ENCODE measurements at regions not wholly inside any gene's neighbourhood (a gene's known extent, or its start where the extent isn't known, plus 50 kb on each side); places are given as distances from the start of the nearest gene placed in this dataset.

DNA sequence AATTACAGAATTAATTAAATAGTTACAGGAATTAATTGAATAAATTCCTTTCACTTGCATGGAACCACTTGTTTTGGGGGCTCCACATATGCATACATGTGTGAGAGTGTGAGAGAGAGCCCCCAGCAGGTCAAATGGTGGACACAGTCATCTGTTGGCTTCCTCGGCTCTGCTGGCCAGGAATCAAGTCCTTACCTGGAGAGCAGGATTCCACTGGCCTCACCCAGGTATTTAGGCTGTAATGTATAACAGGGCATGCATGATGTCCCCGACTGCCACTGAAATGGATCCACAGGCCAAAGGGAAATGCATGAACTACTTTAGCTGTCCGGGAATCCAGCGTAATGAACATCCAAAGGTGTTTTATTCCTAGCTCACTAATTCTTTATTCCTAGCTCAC lies 139.7 kb upstream of the SMAD3 start:
- no peak for TF ChIP-seq TCF7L2 (IDR thresholded peaks at IDR 0.05; ENCODE audit: borderline replicate concordance, extremely low read depth, insufficient read depth, insufficient read length)
- no peak for TF ChIP-seq CBX3 (IDR thresholded peaks at IDR 0.05; ENCODE audit: low read depth)
- TF ChIP-seq POLR2AphosphoS5 (IDR thresholded peaks at IDR 0.05; ENCODE audit: low read depth, low read length), result no peak
- no peak for TF ChIP-seq EZH2 (IDR thresholded peaks at IDR 0.05)
- TF ChIP-seq, protein P1, sequence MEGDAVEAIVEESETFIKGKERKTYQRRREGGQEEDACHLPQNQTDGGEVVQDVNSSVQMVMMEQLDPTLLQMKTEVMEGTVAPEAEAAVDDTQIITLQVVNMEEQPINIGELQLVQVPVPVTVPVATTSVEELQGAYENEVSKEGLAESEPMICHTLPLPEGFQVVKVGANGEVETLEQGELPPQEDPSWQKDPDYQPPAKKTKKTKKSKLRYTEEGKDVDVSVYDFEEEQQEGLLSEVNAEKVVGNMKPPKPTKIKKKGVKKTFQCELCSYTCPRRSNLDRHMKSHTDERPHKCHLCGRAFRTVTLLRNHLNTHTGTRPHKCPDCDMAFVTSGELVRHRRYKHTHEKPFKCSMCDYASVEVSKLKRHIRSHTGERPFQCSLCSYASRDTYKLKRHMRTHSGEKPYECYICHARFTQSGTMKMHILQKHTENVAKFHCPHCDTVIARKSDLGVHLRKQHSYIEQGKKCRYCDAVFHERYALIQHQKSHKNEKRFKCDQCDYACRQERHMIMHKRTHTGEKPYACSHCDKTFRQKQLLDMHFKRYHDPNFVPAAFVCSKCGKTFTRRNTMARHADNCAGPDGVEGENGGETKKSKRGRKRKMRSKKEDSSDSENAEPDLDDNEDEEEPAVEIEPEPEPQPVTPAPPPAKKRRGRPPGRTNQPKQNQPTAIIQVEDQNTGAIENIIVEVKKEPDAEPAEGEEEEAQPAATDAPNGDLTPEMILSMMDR (IDR thresholded peaks at IDR 0.05 in 2 of 3, conservative IDR thresholded peaks at IDR 0.05 in 1 of 3; ENCODE audit: borderline replicate concordance in 1 of 3, insufficient read depth in 1 of 3, low read depth in 2 of 3, low read length in 2 of 3), result no peak
- TF ChIP-seq EGR1 (IDR thresholded peaks at IDR 0.05; ENCODE audit: low read depth), result no peak
- TF ChIP-seq, protein P2, sequence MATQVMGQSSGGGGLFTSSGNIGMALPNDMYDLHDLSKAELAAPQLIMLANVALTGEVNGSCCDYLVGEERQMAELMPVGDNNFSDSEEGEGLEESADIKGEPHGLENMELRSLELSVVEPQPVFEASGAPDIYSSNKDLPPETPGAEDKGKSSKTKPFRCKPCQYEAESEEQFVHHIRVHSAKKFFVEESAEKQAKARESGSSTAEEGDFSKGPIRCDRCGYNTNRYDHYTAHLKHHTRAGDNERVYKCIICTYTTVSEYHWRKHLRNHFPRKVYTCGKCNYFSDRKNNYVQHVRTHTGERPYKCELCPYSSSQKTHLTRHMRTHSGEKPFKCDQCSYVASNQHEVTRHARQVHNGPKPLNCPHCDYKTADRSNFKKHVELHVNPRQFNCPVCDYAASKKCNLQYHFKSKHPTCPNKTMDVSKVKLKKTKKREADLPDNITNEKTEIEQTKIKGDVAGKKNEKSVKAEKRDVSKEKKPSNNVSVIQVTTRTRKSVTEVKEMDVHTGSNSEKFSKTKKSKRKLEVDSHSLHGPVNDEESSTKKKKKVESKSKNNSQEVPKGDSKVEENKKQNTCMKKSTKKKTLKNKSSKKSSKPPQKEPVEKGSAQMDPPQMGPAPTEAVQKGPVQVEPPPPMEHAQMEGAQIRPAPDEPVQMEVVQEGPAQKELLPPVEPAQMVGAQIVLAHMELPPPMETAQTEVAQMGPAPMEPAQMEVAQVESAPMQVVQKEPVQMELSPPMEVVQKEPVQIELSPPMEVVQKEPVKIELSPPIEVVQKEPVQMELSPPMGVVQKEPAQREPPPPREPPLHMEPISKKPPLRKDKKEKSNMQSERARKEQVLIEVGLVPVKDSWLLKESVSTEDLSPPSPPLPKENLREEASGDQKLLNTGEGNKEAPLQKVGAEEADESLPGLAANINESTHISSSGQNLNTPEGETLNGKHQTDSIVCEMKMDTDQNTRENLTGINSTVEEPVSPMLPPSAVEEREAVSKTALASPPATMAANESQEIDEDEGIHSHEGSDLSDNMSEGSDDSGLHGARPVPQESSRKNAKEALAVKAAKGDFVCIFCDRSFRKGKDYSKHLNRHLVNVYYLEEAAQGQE (IDR thresholded peaks at IDR 0.05; ENCODE audit: low read depth), result no peak
- TF ChIP-seq, protein P3, sequence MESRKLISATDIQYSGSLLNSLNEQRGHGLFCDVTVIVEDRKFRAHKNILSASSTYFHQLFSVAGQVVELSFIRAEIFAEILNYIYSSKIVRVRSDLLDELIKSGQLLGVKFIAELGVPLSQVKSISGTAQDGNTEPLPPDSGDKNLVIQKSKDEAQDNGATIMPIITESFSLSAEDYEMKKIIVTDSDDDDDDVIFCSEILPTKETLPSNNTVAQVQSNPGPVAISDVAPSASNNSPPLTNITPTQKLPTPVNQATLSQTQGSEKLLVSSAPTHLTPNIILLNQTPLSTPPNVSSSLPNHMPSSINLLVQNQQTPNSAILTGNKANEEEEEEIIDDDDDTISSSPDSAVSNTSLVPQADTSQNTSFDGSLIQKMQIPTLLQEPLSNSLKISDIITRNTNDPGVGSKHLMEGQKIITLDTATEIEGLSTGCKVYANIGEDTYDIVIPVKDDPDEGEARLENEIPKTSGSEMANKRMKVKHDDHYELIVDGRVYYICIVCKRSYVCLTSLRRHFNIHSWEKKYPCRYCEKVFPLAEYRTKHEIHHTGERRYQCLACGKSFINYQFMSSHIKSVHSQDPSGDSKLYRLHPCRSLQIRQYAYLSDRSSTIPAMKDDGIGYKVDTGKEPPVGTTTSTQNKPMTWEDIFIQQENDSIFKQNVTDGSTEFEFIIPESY (IDR thresholded peaks at IDR 0.05; ENCODE audit: extremely low read depth, insufficient replicate concordance, low read length), result no peak
- TF ChIP-seq, protein P4, sequence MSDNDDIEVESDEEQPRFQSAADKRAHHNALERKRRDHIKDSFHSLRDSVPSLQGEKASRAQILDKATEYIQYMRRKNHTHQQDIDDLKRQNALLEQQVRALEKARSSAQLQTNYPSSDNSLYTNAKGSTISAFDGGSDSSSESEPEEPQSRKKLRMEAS (IDR thresholded peaks at IDR 0.05), result no peak
- TF ChIP-seq ZFX (IDR thresholded peaks at IDR 0.05), result no peak
- no peak for TF ChIP-seq SP1 (IDR thresholded peaks at IDR 0.05; ENCODE audit: low read depth)
- no peak for TF ChIP-seq ZNF274 (IDR thresholded peaks at IDR 0.05; ENCODE audit: low read depth, low read length)
- no peak for TF ChIP-seq SIN3A (IDR thresholded peaks at IDR 0.05; ENCODE audit: low read depth)
- TF ChIP-seq POLR2A (IDR thresholded peaks at IDR 0.05; ENCODE audit: borderline replicate concordance, extremely low read depth, insufficient read depth, insufficient read length), result no peak
- no peak for TF ChIP-seq SRF (IDR thresholded peaks at IDR 0.05; ENCODE audit: low read depth)
- TF ChIP-seq CEBPB (IDR thresholded peaks at IDR 0.05; ENCODE audit: low read depth), result no peak
- TF ChIP-seq, protein P5, sequence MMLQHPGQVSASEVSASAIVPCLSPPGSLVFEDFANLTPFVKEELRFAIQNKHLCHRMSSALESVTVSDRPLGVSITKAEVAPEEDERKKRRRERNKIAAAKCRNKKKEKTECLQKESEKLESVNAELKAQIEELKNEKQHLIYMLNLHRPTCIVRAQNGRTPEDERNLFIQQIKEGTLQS (IDR thresholded peaks at IDR 0.05), result no peak
- TF ChIP-seq YY1 (IDR thresholded peaks at IDR 0.05; ENCODE audit: extremely low read depth, insufficient replicate concordance, low read depth, low read length), result no peak
- TF ChIP-seq RAD21 (IDR thresholded peaks at IDR 0.05; ENCODE audit: low read depth), result no peak
- TF ChIP-seq ELF1 (IDR thresholded peaks at IDR 0.05; ENCODE audit: borderline replicate concordance, low read depth), result no peak
- no peak for ATAC-seq
- CTCF ChIA-PET, result no interaction called here

More for the DNA sequence above, 139.7 kb upstream of the SMAD3 start:
- Histone ChIP-seq H3K9me3 (ENCODE audit: control insufficient read depth in 1 of 2, insufficient read depth in 1 of 2, low read depth in 1 of 2, low read length in 2 of 2) (no peaks in the 10 kb centered on the region), H3K4me3 (replicated peaks in 1 of 2; ENCODE audit: low read depth in 1 of 2, low read length in 2 of 2) (no peak overlapping the region), H3K4me1 (ENCODE audit: control insufficient read depth in 1 of 2, insufficient read depth in 2 of 2, low read length in 2 of 2) (peaks cover 8 to 19% of the 10 kb centered on the region in 2 experiments), H3K36me3 (ENCODE audit: control insufficient read depth in 1 of 2, insufficient read depth in 2 of 2, low read length in 2 of 2) (no peaks in the 10 kb centered on the region), H3K4me2 (ENCODE audit: low read length) (no peak overlapping the region), H3K9ac (ENCODE audit: low read length) (no peak overlapping the region), H3K27me3 (ENCODE audit: insufficient read depth, low read length) (no peaks in the 10 kb centered on the region), H3K9me2 (ENCODE audit: insufficient read depth) (no peaks in the 10 kb centered on the region), H3K79me2 (ENCODE audit: insufficient read depth, low read length) (no peaks in the 10 kb centered on the region), H4K20me1 (ENCODE audit: insufficient read depth) (no peaks in the 10 kb centered on the region), H2AFZ (ENCODE audit: low read depth, low read length, poor library complexity, severe bottlenecking) (no peak overlapping the region), H3K27ac (ENCODE audit: low read depth, low read length) (no peak overlapping the region)
- no TSS peak for BruUV-seq (replicated peaks)
- ChIA-PET RAD21 (ENCODE audit: low non-redundant PET in 1 of 2, low total read pairs in 2 of 2, uncharacterized antibody in 2 of 2, unreplicated experiment in 2 of 2) (no interaction called here), POLR2A (no interaction called here)
- intact Hi-C loops (cut with micrococcal nuclease), result no loop called here
- no peak for DNase-seq (ENCODE audit: low read depth, low spot score)
